ENCODE measurements at regions not wholly inside any gene's neighbourhood (a gene's known extent, or its start where the extent isn't known, plus 50 kb on each side); places are given as distances from the start of the nearest gene placed in this dataset.

DNA sequence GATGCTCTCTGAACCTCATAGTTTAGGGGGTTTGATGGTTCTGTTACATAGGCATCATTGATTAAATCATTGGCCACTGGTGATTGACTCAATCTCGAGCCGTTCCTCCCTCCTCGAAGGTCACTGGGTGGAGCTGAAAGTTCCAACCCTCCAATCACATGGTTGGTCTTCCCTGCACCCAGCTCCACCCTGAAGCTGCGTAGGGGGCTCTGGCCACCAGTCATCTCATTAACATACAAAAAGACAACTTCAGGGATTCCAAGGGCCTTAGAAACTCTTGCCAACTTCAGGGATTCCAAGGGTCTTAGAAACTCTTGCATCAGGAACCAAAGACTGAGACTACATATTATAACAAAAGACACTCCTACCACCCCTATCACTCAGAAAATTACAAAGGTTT lies 306.5 kb upstream of the TNRC6C start:
- H3K36me3 ChIP-seq (ENCODE audit: control insufficient read depth, insufficient read depth, low read length), result no peaks in the 10 kb centered on the region
- no peak overlapping the region for H3K9ac ChIP-seq (ENCODE audit: low read length)
- no peak overlapping the region for H3K4me3 ChIP-seq (ENCODE audit: low read length)
- H3K4me1 ChIP-seq (ENCODE audit: control insufficient read depth, insufficient read depth, low read length), result no peaks in the 10 kb centered on the region
- no peaks in the 10 kb centered on the region for H3K9me3 ChIP-seq (ENCODE audit: control insufficient read depth, low read length)
- no peaks in the 10 kb centered on the region for H3K27me3 ChIP-seq (ENCODE audit: control insufficient read depth, insufficient read depth, low read length)

DNA sequence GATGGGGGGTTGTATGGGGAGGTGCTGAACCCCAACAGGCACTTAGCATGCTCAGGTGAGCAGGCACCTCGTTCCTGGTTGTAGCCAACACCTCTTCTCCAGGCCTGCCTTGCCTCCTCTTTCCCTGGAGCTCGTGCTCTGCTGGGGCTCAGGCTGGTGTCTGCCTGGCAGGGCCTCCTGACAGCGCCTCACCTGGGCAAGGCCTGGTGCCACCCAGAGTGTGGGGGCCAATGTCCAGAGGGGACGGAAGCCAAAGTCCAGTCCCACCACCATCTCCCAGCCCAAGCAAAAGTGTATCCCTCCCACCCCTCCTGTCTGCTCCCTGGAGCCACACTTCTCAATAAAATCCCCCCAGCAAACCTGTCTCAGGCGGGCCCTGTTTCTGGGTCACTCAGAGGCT lies 304.2 kb upstream of the TNRC6C start:
- Histone ChIP-seq H3K4me3 (ENCODE audit: low read length) (no peak overlapping the region), H3K9ac (ENCODE audit: low read length) (no peak overlapping the region), H3K36me3 (ENCODE audit: control insufficient read depth, insufficient read depth, low read length) (no peaks in the 10 kb centered on the region), H3K27me3 (ENCODE audit: control insufficient read depth, insufficient read depth, low read length) (no peaks in the 10 kb centered on the region), H3K9me3 (ENCODE audit: control insufficient read depth, low read length) (no peaks in the 10 kb centered on the region), H3K4me1 (ENCODE audit: control insufficient read depth, insufficient read depth, low read length) (no peaks in the 10 kb centered on the region)

DNA sequence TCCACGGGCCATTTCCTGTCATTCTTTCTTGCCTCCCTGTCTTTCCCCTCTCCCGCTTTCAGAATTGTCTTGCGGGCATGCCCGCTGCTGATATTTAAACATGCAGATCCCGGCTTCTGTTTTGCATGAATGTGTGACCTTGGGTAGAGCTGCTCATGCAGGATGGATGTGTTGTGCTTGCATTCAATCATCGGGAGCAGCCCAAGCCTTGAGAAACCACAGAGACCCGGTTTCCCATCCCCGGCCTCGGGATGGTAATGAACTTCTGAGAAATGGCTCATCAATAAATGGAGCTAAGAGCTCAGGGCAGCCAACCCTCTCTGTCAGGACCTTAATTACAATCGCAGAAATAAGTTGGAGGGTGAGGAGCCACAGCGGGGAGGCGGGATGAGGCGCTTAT lies 303.7 kb upstream of the TNRC6C start:
- H3K27me3 ChIP-seq (ENCODE audit: control insufficient read depth, insufficient read depth, low read length), result no peaks in the 10 kb centered on the region
- no peak overlapping the region for H3K9ac ChIP-seq (ENCODE audit: low read length)
- no peaks in the 10 kb centered on the region for H3K9me3 ChIP-seq (ENCODE audit: control insufficient read depth, low read length)
- H3K4me3 ChIP-seq (ENCODE audit: low read length), result no peak overlapping the region
- no peaks in the 10 kb centered on the region for H3K36me3 ChIP-seq (ENCODE audit: control insufficient read depth, insufficient read depth, low read length)
- H3K4me1 ChIP-seq (ENCODE audit: control insufficient read depth, insufficient read depth, low read length), result no peaks in the 10 kb centered on the region

DNA sequence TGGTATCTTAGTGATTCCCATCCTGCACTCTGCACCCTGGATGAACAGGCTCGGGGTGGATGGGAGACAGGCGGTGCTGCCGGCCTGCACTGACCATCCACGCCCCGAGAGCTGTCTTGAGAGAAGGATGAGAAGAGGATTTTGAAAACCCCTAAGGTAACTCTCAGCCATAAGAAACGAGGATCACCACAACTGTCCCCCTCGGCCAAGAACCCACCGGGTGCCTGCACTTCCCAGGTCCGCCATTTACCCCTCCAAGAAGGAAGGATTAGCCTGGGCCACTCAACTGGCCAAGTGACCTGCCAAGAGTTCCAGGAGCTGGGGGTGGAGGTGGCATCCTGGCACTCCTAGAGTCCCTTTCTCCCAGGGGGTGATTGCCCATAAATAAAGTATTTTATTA lies 302.4 kb upstream of the TNRC6C start:
- no peak overlapping the region for H3K4me3 ChIP-seq (ENCODE audit: low read length)
- H3K4me1 ChIP-seq (ENCODE audit: control insufficient read depth, insufficient read depth, low read length), result no peaks in the 10 kb centered on the region
- no peaks in the 10 kb centered on the region for H3K9me3 ChIP-seq (ENCODE audit: control insufficient read depth, low read length)
- no peak overlapping the region for H3K9ac ChIP-seq (ENCODE audit: low read length)
- H3K36me3 ChIP-seq (ENCODE audit: control insufficient read depth, insufficient read depth, low read length), result no peaks in the 10 kb centered on the region
- H3K27me3 ChIP-seq (ENCODE audit: control insufficient read depth, insufficient read depth, low read length), result peaks cover 3% of the 10 kb centered on the region

DNA sequence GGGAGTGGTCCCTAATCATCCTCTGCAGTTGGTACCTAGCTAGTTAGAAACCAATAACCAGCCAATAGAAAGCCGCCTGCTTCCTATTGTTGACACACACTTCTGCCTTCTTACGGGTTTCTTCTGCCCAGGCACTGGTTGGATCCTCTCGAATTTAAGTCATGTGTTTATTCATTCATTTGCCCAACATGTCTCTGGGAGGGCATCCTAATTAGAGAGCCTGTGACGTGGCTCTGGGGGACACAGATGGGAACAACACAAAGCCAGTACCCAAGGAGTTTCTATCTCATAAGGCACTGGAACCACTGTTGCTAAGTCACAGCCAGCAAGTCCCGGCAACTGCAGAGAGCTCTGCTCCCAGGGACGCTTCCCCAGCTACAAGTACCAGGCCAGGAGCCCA lies 300.7 kb upstream of the TNRC6C start:
- Histone ChIP-seq H3K27me3 (ENCODE audit: control insufficient read depth, insufficient read depth, low read length) (peaks cover 3% of the 10 kb centered on the region), H3K9me3 (ENCODE audit: control insufficient read depth, low read length) (no peaks in the 10 kb centered on the region), H3K4me1 (ENCODE audit: control insufficient read depth, insufficient read depth, low read length) (no peaks in the 10 kb centered on the region), H3K36me3 (ENCODE audit: control insufficient read depth, insufficient read depth, low read length) (no peaks in the 10 kb centered on the region), H3K4me3 (ENCODE audit: low read length) (no peak overlapping the region), H3K9ac (ENCODE audit: low read length) (no peak overlapping the region)

DNA sequence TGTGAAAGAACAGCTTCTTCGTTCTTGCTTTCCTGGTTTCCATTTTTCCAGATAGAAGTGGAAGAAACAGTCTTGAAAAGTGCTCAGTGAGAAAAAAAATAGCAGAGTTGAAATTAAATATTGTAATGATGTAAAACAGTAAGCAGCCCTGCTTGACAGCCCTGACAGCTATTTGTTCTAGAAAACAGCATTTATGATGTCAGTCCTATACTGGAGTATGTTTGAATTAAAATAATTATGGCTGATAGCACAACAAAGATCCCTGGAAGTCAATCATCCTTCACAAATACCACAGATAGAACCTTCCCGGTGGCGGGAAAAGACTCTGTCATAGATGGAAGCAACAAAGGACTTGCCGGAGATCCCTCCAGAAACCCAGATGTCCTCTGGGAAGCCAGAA lies 298.0 kb upstream of the TNRC6C start:
- H3K4me3 ChIP-seq (ENCODE audit: low read length), result no peak overlapping the region
- no peak overlapping the region for H3K9ac ChIP-seq (ENCODE audit: low read length)
- H3K36me3 ChIP-seq (ENCODE audit: control insufficient read depth, insufficient read depth, low read length), result no peaks in the 10 kb centered on the region
- no peaks in the 10 kb centered on the region for H3K4me1 ChIP-seq (ENCODE audit: control insufficient read depth, insufficient read depth, low read length)
- peaks cover 3% of the 10 kb centered on the region for H3K27me3 ChIP-seq (ENCODE audit: control insufficient read depth, insufficient read depth, low read length)
- H3K9me3 ChIP-seq (ENCODE audit: control insufficient read depth, low read length), result no peaks in the 10 kb centered on the region

DNA sequence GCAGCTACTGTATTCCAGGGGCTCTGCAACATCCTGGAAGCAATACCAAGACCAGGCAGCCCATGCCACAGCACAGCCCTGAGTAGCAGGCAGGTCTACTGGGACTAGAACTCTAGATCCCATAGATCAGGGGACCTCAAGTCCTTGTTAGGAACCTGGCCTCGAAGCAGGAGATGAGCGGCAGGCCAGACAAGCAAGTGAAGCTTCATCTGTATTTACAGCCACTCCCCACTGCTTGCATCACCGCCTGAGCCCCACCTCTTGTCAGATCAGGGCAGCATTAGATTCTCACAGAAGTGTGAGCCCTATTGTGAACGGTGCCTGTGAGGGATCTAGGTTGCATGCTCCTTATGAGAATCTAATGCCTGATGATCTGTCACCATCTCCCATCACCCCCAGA lies 295.7 kb upstream of the TNRC6C start:
- peaks cover 3% of the 10 kb centered on the region for H3K27me3 ChIP-seq (ENCODE audit: control insufficient read depth, insufficient read depth, low read length)
- no peak overlapping the region for H3K4me3 ChIP-seq (ENCODE audit: low read length)
- no peaks in the 10 kb centered on the region for H3K9me3 ChIP-seq (ENCODE audit: control insufficient read depth, low read length)
- H3K4me1 ChIP-seq (ENCODE audit: control insufficient read depth, insufficient read depth, low read length), result no peaks in the 10 kb centered on the region
- H3K36me3 ChIP-seq (ENCODE audit: control insufficient read depth, insufficient read depth, low read length), result no peaks in the 10 kb centered on the region
- no peak overlapping the region for H3K9ac ChIP-seq (ENCODE audit: low read length)

DNA sequence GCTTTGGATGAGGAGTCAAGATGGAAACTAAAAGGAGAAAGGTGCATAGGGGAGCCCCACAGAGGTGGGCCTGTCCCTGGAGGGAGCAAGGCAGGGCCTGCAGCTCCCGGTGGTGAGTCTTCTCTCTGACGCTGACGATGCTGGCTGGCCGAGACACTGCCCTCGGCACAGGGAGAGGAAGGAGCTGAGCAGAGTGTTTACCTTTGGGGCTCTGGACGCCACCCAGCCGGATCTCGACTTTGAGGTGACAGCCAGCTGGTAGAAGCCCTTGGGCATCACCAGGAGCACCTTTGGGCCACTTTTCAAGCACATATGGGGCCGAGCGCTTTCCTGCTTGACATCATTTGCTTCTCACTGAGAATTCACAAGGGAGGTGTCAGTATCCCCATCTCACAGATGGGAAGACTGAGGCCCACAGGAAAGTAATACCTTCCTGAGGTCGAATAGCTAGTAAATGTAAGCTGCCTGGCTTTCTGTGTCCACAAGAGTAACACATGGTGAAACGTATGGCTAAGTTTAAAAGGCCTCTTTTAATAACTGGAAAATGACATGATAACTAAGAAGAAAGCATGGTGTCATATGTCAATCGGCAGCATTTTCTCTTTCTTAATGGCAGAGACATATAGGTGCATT lies 294.3 kb upstream of the TNRC6C start:
- Histone ChIP-seq H3K9ac (ENCODE audit: low read length) (no peak overlapping the region), H3K9me3 (ENCODE audit: control insufficient read depth, low read length) (no peaks in the 10 kb centered on the region), H3K4me1 (ENCODE audit: control insufficient read depth, insufficient read depth, low read length) (no peaks in the 10 kb centered on the region), H3K27me3 (ENCODE audit: control insufficient read depth, insufficient read depth, low read length) (peaks cover 3% of the 10 kb centered on the region), H3K4me3 (ENCODE audit: low read length) (no peak overlapping the region), H3K36me3 (ENCODE audit: control insufficient read depth, insufficient read depth, low read length) (no peaks in the 10 kb centered on the region)

DNA sequence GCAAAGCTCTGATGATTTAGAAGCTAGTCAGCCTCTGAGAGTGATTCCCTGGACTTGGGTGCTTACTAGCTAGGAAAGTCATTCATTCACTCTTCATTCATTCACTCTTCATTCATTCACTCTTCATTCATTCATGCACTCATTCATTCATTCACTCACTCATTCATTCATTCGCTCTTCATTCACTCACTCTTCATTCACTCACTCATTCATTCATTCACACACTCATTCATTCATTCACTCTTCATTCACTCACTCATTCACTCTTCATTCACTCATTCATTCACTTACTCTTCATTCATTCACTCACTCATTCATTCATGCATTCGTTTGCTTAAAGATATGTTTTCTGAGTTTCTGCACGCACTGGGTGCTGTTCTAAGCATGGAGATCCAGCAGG lies 292.7 kb upstream of the TNRC6C start:
- Histone ChIP-seq H3K27me3 (ENCODE audit: control insufficient read depth, insufficient read depth, low read length) (peaks cover under 1% of the 10 kb centered on the region), H3K36me3 (ENCODE audit: control insufficient read depth, insufficient read depth, low read length) (no peaks in the 10 kb centered on the region), H3K9me3 (ENCODE audit: control insufficient read depth, low read length) (no peaks in the 10 kb centered on the region), H3K4me1 (ENCODE audit: control insufficient read depth, insufficient read depth, low read length) (no peaks in the 10 kb centered on the region), H3K4me3 (ENCODE audit: low read length) (no peak overlapping the region), H3K9ac (ENCODE audit: low read length) (no peak overlapping the region)

DNA sequence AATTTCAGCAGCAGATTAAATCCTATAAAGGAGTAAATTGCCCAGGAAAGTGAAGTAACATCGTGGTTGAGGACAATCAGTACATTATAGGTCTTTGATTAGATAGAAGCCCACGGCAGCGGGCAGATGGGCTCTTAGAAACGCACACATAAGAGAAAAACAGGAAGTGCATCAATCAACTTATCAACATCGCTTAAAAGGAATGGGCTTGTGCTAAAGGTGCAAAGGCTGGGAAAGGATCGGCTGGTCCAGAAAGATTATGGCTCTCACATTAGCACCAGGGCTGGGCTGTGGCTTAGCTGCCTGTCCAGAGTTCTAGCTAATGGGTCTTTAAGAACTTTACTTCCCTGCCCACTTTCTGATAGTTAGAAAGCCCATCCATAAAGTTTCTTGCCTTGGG lies 292.0 kb upstream of the TNRC6C start:
- H3K4me1 ChIP-seq (ENCODE audit: control insufficient read depth, insufficient read depth, low read length), result no peaks in the 10 kb centered on the region
- no peaks in the 10 kb centered on the region for H3K9me3 ChIP-seq (ENCODE audit: control insufficient read depth, low read length)
- no peaks in the 10 kb centered on the region for H3K36me3 ChIP-seq (ENCODE audit: control insufficient read depth, insufficient read depth, low read length)
- H3K4me3 ChIP-seq (ENCODE audit: low read length), result no peak overlapping the region
- H3K9ac ChIP-seq (ENCODE audit: low read length), result no peak overlapping the region
- H3K27me3 ChIP-seq (ENCODE audit: control insufficient read depth, insufficient read depth, low read length), result no peaks in the 10 kb centered on the region

DNA sequence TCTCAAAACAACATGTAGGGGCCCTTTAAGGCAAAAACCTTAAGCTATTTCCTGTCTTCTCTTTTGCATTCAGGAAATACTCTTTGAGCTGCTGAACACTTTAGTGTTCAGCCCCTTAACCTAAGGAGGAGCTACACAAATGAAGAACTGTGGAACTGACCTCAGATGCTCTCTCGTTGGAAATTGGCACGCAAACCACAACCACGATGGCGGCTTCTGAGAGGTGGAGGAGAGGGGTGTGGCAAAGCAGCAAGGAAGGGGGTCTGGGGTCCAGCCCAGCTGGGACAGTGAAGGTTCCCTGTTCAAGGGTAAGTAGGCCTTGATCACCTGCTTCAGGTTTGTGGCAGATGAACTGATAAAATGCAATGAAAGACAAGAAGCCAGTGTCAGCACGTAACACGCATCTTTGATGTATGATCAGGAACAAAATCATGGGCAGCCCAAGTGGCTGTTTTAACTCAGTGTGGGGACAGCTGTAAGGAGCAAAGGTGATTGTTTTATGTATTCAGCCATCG lies 291.6 kb upstream of the TNRC6C start:
- H3K27me3 ChIP-seq (ENCODE audit: control insufficient read depth, insufficient read depth, low read length), result no peaks in the 10 kb centered on the region
- no peaks in the 10 kb centered on the region for H3K4me1 ChIP-seq (ENCODE audit: control insufficient read depth, insufficient read depth, low read length)
- no peak overlapping the region for H3K9ac ChIP-seq (ENCODE audit: low read length)
- H3K9me3 ChIP-seq (ENCODE audit: control insufficient read depth, low read length), result no peaks in the 10 kb centered on the region
- H3K4me3 ChIP-seq (ENCODE audit: low read length), result no peak overlapping the region
- no peaks in the 10 kb centered on the region for H3K36me3 ChIP-seq (ENCODE audit: control insufficient read depth, insufficient read depth, low read length)

DNA sequence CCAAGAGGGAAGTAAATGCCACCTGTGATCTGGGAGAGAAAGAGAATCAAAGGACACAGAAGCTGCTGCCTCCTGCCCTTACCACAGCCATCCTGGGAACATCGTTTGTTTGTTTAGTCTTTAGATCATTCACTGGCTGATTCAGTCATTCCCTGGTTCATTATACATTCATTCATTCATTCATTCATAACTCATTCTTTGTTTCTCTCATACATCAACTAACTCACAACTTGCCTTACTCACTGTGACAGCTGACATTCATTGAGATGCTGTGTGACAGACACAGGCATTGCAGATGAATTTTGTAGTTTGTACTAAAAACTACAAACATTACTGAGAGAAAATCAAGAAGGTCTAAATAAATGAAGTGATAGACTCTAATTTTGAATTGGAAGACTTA lies 291.0 kb upstream of the TNRC6C start:
- Histone ChIP-seq H3K4me3 (ENCODE audit: low read length) (no peak overlapping the region), H3K4me1 (ENCODE audit: control insufficient read depth, insufficient read depth, low read length) (no peaks in the 10 kb centered on the region), H3K9ac (ENCODE audit: low read length) (no peak overlapping the region), H3K9me3 (ENCODE audit: control insufficient read depth, low read length) (no peaks in the 10 kb centered on the region), H3K36me3 (ENCODE audit: control insufficient read depth, insufficient read depth, low read length) (no peaks in the 10 kb centered on the region), H3K27me3 (ENCODE audit: control insufficient read depth, insufficient read depth, low read length) (no peaks in the 10 kb centered on the region)

DNA sequence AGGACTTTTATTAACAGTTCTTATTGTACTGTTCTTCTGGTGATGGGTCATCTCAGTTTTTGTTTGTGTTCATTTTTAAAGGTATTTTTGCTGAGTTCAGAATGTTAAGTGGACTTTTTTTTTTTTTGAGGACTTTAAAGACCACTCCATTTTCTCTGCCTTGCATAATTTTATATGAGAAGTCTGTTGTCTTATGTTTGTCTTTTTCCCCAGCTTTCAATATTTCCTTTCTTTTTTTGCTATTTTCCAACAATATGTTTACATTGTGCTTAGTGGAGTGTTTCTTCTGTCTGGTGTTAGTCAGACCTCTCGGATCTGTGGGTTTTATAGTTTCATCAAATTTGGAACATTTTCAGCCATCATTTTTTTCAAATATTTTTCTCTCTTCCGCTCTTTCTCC lies 290.0 kb upstream of the TNRC6C start:
- H3K9ac ChIP-seq (ENCODE audit: low read length), result no peak overlapping the region
- H3K36me3 ChIP-seq (ENCODE audit: control insufficient read depth, insufficient read depth, low read length), result no peaks in the 10 kb centered on the region
- no peaks in the 10 kb centered on the region for H3K27me3 ChIP-seq (ENCODE audit: control insufficient read depth, insufficient read depth, low read length)
- no peak overlapping the region for H3K4me3 ChIP-seq (ENCODE audit: low read length)
- no peaks in the 10 kb centered on the region for H3K4me1 ChIP-seq (ENCODE audit: control insufficient read depth, insufficient read depth, low read length)
- no peaks in the 10 kb centered on the region for H3K9me3 ChIP-seq (ENCODE audit: control insufficient read depth, low read length)
